GM18951 (cell line): ENCODE measurements at regions not wholly inside any gene's neighbourhood (a gene's known extent, or its start where the extent isn't known, plus 50 kb on each side); places are given as distances from the start of the nearest gene placed in this dataset.

Experiments
- POLR2A ChIP-seq: IDR thresholded peaks from 4 replicates; pipeline ENCODE4 v1.6.1; 2011; ENCODE audit warnings: mild to moderate bottlenecking; ENCODE audit not compliant: insufficient read length, insufficient read depth; ENCODE audit errors: extremely low read depth
- in situ Hi-C: fragments of 300-500 bp; cut with MboI; formaldehyde crosslinking; loops from one replicate; pipeline ENCODE4 v1.12.0; 2022; ENCODE audit warnings: low sequenced_read_pairs, mixed read lengths, inconsistent platforms; ENCODE audit not compliant: unreplicated experiment

DNA sequence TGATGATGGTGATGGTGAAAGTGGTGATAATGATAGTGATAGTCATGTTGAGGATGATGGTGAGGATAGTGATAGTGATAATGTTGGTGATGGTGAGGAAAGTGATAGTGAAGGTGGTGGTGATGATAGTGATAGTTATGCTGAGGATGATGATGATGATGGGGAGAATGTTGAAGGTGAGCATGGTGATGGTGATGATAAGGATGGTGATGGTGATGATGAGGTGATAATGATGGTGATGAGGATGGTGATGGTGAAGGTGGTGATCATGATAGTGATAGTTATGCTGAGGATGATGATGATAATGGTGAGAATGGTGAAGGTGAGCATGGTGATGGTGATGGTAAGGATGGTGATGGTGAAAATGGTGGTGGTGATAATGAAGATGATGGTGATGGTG is 64.9 kb upstream of the ZNF337 start:
- in situ Hi-C loops: loop anchor here (25.0 kb wide), 1 partner anchor 101 kb away; no protein-coding TSS in a partner anchor
- no peak for TF ChIP-seq POLR2A

DNA sequence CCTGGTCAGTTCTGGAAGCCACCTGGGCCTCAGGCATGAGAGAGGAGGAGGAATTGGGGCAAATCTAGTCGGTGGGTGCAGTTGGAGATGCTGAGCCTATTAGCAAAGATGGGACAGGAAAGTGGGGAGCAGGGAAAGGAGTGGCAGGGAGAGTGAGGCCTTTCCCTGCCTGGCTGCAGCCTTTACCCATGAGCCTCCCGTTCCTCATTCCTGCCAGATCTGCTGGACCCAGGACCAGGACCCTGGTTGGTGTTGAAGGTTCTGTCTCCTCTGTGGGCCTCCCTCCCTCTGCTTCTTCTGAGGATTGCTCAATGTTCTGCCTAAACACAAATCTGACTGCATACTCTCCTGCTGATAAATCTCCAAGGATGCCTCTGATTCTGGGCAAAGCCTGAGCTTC is 64.4 kb upstream of the ZNF337 start:
- in situ Hi-C loops: loop anchor here (25.0 kb wide), 1 partner anchor 101 kb away; no protein-coding TSS in a partner anchor

DNA sequence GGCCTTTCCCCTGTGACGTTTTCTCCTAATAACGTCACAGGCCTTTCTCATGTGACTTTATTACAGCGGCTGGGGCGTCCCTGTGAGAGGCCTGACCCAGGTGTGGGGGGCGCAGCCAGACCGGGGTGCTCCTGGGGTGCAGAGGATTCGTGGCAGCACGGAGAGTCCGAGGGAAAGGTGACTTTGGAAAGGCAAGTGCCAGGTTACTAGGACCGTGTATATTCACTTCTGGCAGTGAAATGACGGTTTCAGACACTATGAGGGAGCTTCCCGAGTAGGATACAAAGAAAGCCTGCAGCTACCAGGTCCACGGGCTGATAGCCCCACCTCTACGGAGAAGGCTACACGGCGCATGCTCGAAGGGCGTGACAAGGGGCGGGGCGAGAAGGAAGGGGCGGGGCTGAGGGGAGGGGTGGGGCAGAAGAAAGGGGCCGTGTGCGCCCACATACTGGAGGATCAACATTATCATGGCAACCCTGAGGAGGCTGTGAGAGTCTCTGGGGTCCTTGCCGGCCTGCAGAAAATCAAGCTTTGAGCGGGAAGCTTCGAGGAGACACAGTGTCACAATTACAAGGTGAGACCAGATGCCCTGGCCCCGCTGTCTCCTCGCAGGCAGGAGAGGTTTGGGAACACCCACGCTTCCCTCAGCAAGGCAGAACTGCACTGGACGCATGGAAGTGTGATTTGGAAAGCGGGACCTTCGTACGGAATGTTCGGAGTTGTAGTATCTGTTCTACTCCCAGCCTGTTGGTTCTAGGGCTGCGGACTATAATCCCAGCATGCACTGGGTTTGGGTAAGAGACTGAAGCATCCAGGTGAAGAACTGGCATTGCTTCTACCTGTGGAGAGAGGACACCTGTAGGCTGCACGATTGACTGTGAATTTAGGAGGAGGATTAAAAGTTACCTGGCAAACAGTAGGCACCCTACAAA is 54.4 kb upstream of the ZNF337 start:
- TF ChIP-seq POLR2A: peak; percentile 39
- in situ Hi-C loops: loop anchor here (25.0 kb wide), 1 partner anchor 111 kb away; no protein-coding TSS in a partner anchor

DNA sequence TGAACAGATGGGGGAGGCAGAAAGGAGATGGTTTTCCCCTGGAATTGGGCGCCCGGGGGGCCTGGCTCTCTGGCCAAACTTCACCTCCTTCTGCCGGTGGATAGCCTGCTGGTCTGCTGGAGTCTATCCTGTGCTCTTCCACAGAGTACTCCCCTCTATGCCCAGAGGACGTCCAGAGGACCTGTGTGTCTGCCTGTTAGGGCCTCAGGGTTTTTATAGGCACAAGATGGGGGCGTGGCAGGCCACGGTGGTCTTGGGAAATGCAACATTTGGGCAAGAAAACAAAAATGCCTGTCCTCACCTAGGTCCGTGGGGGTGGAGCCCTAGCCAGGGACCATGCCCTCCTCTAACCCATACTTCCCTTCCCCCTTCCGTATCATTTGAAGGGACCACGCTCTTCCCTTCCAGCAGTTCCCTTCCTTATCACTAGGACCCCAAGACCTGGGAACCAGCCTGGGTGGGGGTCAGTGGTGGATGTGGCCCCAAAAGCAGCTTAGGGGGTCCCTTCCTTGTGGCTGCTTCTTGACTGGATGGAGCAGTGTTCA is 53.6 kb upstream of the ZNF337 start:
- in situ Hi-C loops: loop anchor here (25.0 kb wide), 1 partner anchor 112 kb away; no protein-coding TSS in a partner anchor
- no peak for TF ChIP-seq POLR2A

DNA sequence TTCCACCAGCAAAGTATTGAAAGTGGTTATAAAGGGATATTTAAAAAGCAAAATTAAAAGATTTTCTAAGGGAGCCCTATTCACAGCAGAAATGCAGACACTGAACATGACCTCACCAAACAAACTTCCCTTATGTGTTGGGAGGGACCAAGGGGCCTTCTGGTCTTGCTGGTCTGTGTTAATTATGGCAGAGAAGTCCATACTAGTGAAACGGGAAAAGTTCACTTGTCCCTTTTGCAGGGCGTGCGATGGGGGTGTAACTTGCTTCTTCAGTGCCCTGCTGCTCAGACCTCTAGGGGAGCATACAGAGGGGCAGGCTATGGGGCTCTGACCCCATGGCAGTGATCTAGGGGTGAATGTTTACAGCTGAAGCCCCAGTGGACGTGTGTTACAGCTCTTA is 53.0 kb upstream of the ZNF337 start:
- in situ Hi-C loops: loop anchor here (25.0 kb wide), 1 partner anchor 113 kb away; no protein-coding TSS in a partner anchor
- no peak for TF ChIP-seq POLR2A
